ENCODE measurements at regions not wholly inside any gene's neighbourhood (a gene's known extent, or its start where the extent isn't known, plus 50 kb on each side); places are given as distances from the start of the nearest gene placed in this dataset.
A peak's percentile ranks its signal among the peaks of the same experiment; 100 is the strongest.

DNA sequence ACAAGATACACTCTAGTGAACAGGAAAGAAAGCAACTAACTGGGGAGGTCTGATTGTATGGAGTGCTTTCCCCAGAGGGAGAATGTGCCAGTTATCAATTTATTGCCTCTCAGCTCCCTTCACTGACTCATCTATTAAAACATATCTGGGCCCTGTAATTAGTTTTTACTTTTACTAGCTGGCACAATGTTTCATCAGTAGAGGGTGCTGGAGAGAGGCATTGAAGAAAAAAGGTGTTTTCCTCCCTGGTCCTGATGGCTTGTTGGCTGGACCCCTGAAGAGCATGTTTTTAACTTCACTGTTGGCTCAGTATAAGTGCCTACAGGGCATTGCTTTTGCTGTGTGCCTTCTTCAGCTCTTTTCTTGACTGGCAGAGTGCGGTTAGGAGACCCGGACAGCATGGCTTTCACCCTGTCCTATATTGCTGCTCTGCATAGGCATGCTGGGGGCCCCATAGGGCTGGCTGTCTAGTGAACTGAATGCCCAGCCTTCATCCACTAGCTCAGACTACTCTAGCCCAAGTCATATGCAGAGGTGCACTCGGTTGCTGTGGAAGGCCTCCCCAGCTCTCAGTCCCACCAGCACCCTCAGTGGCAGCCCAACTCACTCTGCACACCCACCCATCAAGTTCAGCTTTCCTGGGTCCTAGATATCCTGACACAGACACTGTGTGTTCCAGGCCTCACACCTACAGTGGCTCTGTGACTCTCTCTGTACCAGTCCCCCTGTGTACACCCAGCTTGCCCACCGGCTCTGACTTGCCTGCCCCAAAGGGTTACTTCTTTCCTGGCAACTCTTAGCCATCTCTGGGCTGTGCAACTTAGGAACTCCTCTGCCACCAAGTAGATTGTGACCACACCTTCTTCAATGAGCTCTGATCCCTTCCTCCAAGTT is 62.3 kb upstream of the ACYP2 start:
- Histone ChIP-seq H3K27ac (ENCODE audit: low read length) (no peak overlapping the region), H3K4me1 (ENCODE audit: control insufficient read depth, insufficient read depth, low read length) (no peaks in the 10 kb centered on the region; the same call in 1 of the 2 replicates), H3K9me3 (ENCODE audit: control insufficient read depth, insufficient read depth, low read depth, low read length) (peaks cover 9% of the 10 kb centered on the region; the same call in 1 of the 2 replicates), H3K4me3 (ENCODE audit: low read depth in 2 of 2, low read length in 2 of 2) (no peak overlapping the region), H3K36me3 (ENCODE audit: control insufficient read depth, insufficient read depth, low read length) (no peaks in the 10 kb centered on the region), H3K27me3 (ENCODE audit: control insufficient read depth, insufficient read depth, low read length) (no peaks in the 10 kb centered on the region)
- POLR2A ChIA-PET: no interaction called here
- in situ Hi-C loops (cut with HindIII; ENCODE audit: low pct_unique_long_range_greater_than_20kb, low sequenced_read_pairs): no loop called here
- intact Hi-C loops (cut with micrococcal nuclease; ENCODE audit: unreplicated experiment): no loop called here
- ATAC-seq: peak; percentile 63
- TF ChIP-seq SIN3A (IDR thresholded peaks at IDR 0.05; ENCODE audit: borderline replicate concordance, insufficient read depth, low read depth, low read length) (no peak), REST (IDR thresholded peaks at IDR 0.05; ENCODE audit: insufficient read depth in 1 of 2, low read depth in 2 of 2, low read length in 1 of 2) (no peak), POLR2AphosphoS5 (IDR thresholded peaks at IDR 0.05; ENCODE audit: low read depth, low read length) (no peak), TCF7L2 (IDR thresholded peaks at IDR 0.05; ENCODE audit: low read depth, low read length) (no peak)
- TF ChIP-seq, protein P1, sequence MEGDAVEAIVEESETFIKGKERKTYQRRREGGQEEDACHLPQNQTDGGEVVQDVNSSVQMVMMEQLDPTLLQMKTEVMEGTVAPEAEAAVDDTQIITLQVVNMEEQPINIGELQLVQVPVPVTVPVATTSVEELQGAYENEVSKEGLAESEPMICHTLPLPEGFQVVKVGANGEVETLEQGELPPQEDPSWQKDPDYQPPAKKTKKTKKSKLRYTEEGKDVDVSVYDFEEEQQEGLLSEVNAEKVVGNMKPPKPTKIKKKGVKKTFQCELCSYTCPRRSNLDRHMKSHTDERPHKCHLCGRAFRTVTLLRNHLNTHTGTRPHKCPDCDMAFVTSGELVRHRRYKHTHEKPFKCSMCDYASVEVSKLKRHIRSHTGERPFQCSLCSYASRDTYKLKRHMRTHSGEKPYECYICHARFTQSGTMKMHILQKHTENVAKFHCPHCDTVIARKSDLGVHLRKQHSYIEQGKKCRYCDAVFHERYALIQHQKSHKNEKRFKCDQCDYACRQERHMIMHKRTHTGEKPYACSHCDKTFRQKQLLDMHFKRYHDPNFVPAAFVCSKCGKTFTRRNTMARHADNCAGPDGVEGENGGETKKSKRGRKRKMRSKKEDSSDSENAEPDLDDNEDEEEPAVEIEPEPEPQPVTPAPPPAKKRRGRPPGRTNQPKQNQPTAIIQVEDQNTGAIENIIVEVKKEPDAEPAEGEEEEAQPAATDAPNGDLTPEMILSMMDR (IDR thresholded peaks at IDR 0.05): peak; percentile 43
- BruUV-seq (replicated peaks): no TSS peak
- CTCF ChIA-PET: interaction anchor here (0.7 to 0.8 kb wide), 2 partner anchors 9 to 46 kb away, joined by 4 to 7 read pairs; no protein-coding TSS in a partner anchor
- DNase-seq (ENCODE audit: low read depth, low spot score): no peak

DNA sequence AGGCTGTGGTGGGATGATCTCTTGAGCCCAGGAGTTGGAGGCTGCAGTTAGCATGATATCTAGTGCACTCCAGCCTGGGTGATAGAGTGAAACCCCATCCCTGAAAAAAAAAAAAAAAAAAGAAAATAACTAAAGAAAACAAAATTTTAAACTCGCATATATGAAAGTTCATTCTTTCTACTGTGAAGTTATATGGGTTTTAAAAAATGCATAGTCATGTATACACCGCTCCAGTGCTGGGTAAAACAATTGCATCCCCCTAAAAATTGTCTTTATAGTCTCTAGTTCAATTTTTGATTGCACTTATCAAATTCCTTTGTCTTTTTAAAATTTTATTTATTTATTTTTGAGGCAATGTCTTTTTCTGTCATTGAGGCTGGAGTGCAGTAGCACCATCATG is 65.0 kb upstream of the ACYP2 start:
- CTCF ChIA-PET: no interaction called here
- no peak for TF ChIP-seq TCF7L2 (IDR thresholded peaks at IDR 0.05; ENCODE audit: low read depth, low read length)
- TF ChIP-seq, protein P1 (IDR thresholded peaks at IDR 0.05): no peak
- TF ChIP-seq REST (IDR thresholded peaks at IDR 0.05; ENCODE audit: insufficient read depth in 1 of 2, low read depth in 2 of 2, low read length in 1 of 2): no peak
- no peak for TF ChIP-seq SIN3A (IDR thresholded peaks at IDR 0.05; ENCODE audit: borderline replicate concordance, insufficient read depth, low read depth, low read length)
- TF ChIP-seq POLR2AphosphoS5 (IDR thresholded peaks at IDR 0.05; ENCODE audit: low read depth, low read length): no peak
- POLR2A ChIA-PET: no interaction called here
- no TSS peak for BruUV-seq (replicated peaks)
- Histone ChIP-seq H3K4me1 (ENCODE audit: control insufficient read depth, insufficient read depth, low read length) (no peaks in the 10 kb centered on the region; the same call in 1 of the 2 replicates), H3K27me3 (ENCODE audit: control insufficient read depth, insufficient read depth, low read length) (no peaks in the 10 kb centered on the region), H3K36me3 (ENCODE audit: control insufficient read depth, insufficient read depth, low read length) (no peaks in the 10 kb centered on the region), H3K4me3 (ENCODE audit: low read depth in 2 of 2, low read length in 2 of 2) (no peak overlapping the region), H3K27ac (ENCODE audit: low read length) (no peak overlapping the region), H3K9me3 (ENCODE audit: control insufficient read depth, insufficient read depth, low read depth, low read length) (no peaks in the 10 kb centered on the region; the same call in 1 of the 2 replicates)
- intact Hi-C loops (cut with micrococcal nuclease; ENCODE audit: unreplicated experiment) (no loop called here), in situ Hi-C loops (cut with HindIII; ENCODE audit: low pct_unique_long_range_greater_than_20kb, low sequenced_read_pairs) (no loop called here)
- ATAC-seq (no peak), DNase-seq (ENCODE audit: low read depth, low spot score) (no peak)

Data from Panc1 (cell line).